Mesendoderm (in vitro differentiated cells): ENCODE measurements at regions not wholly inside any gene's neighbourhood (a gene's known extent, or its start where the extent isn't known, plus 50 kb on each side); places are given as distances from the start of the nearest gene placed in this dataset.

Source experiments
- DNase-seq: peaks from one replicate; pipeline ENCODE4 v3.0.0; 2013
- H2AK5ac ChIP-seq: 2 replicates; pipeline ENCODE4 v1.6.1; 2013; ENCODE audit warnings: low read length, inconsistent platforms
- H2BK120ac ChIP-seq: 2 replicates; pipeline ENCODE4 v1.6.1; 2013; ENCODE audit warnings: low read depth, mild to moderate bottlenecking, low read length, moderate library complexity, mixed read lengths
- H2BK15ac ChIP-seq: replicated peaks from 2 replicates; pipeline ENCODE4 v1.6.1; 2013; ENCODE audit warnings: low read depth, mild to moderate bottlenecking, moderate library complexity
- H2BK5ac ChIP-seq: 2 replicates; pipeline ENCODE4 v1.6.1; 2013; ENCODE audit warnings: low read length, inconsistent platforms
- H3K18ac ChIP-seq: 2 replicates; pipeline ENCODE4 v1.6.1; 2013; ENCODE audit warnings: mild to moderate bottlenecking, low read length, mixed read lengths
- H3K23ac ChIP-seq: one replicate; pipeline ENCODE4 v1.6.1; 2013; ENCODE audit warnings: low read length
- H3K27ac ChIP-seq: 2 replicates; pipeline ENCODE4 v1.5.1; 2013; ENCODE audit warnings: low read depth, mild to moderate bottlenecking, inconsistent platforms, low read length, moderate library complexity
- H3K27me3 ChIP-seq: 2 replicates; pipeline ENCODE4 v1.6.1; 2013; ENCODE audit warnings: low read length, control low read depth, mild to moderate bottlenecking, inconsistent platforms; ENCODE audit not compliant: insufficient read depth, poor library complexity
- H3K36me3 ChIP-seq: 2 replicates; pipeline ENCODE4 v1.6.1; 2013; ENCODE audit warnings: low read length, inconsistent platforms; ENCODE audit not compliant: control insufficient read depth, insufficient read depth
- H3K4ac ChIP-seq: one replicate; pipeline ENCODE4 v1.6.1; 2013; ENCODE audit warnings: low read depth, mild to moderate bottlenecking, low read length, moderate library complexity
- H3K4me1 ChIP-seq: 2 replicates; pipeline ENCODE4 v1.6.1; 2013; ENCODE audit warnings: low read depth, low read length, inconsistent platforms; ENCODE audit not compliant: control insufficient read depth
- H3K4me2 ChIP-seq: 2 replicates; pipeline ENCODE4 v1.6.1; 2013; ENCODE audit warnings: low read length
- H3K4me3 ChIP-seq: 2 replicates; pipeline ENCODE4 v1.5.1; 2013; ENCODE audit warnings: mild to moderate bottlenecking, low read length
- H3K56ac ChIP-seq: one replicate; pipeline ENCODE4 v1.6.1; 2013; ENCODE audit warnings: low read length
- H3K79me1 ChIP-seq: 2 replicates; pipeline ENCODE4 v1.6.1; 2013; ENCODE audit warnings: low read length, inconsistent platforms
- H3K79me2 ChIP-seq: 2 replicates; pipeline ENCODE4 v1.6.1; 2013; ENCODE audit warnings: mild to moderate bottlenecking, low read length; ENCODE audit not compliant: control insufficient read depth, insufficient read depth
- H3K9ac ChIP-seq: 2 replicates; pipeline ENCODE4 v1.6.1; 2013; ENCODE audit warnings: low read length, inconsistent platforms
- H4K5ac ChIP-seq: one replicate; pipeline ENCODE4 v1.6.1; 2013; ENCODE audit warnings: low read length
- H4K8ac ChIP-seq: one replicate; pipeline ENCODE4 v1.6.1; 2013; ENCODE audit warnings: low read depth, mild to moderate bottlenecking, control low read depth, low read length, moderate library complexity
- WGBS: extraction: QIAGEN DNeasy Blood & Tissue Kit; methylation state at CpG from one replicate; pipeline ENCODE4 v1.1.7; 2013; ENCODE audit warnings: low lambda C conversion rate, missing lambda C conversion rate; ENCODE audit not compliant: insufficient coverage; ENCODE audit errors: extremely low coverage; 5-methylcytosine and 5-hydroxymethylcytosine counted together

DNA sequence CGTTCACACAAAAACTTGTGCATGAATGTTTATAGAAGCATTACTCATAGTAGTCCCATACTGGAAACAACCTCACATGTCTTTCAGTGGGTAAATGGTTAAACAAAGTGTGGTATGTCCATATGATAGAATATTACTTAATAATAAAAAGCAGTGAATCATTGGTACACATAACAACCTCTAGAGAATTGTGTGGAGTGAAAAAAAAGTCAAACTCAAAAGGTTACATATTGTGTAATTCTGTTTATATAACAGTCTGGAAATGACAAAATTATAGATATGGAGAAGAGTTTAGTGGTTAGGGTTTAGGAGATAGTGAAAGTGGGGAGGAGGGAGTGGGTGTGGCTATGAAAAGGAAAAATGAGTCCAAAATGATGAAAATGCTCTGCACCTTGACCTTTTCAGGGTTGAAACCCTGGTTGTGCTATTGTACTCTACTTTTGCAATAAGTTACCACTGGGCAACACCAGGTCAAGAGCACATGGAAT lies 243.4 kb upstream of the DDI1 start:
- no CpG with 5 or more reads among the region's 1 CpG for WGBS
- H3K9ac ChIP-seq: no peak overlapping the region
- no peak overlapping the region for H3K23ac ChIP-seq
- no peak overlapping the region for H2BK5ac ChIP-seq
- no peak for DNase-seq
- H3K36me3 ChIP-seq: no peaks in the 10 kb centered on the region
- H3K4me1 ChIP-seq: no peaks in the 10 kb centered on the region
- no peak overlapping the region for H3K18ac ChIP-seq
- no peak overlapping the region for H3K4me2 ChIP-seq
- no peak overlapping the region for H2AK5ac ChIP-seq
- H4K5ac ChIP-seq: no peak overlapping the region
- H3K56ac ChIP-seq: no peak overlapping the region
- H3K4me3 ChIP-seq: no peak overlapping the region
- H3K27ac ChIP-seq: no peak overlapping the region
- no peak overlapping the region for H4K8ac ChIP-seq
- no peaks in the 10 kb centered on the region for H3K27me3 ChIP-seq
- no peak overlapping the region for H3K4ac ChIP-seq
- no peak overlapping the region for H2BK15ac ChIP-seq
- H3K79me1 ChIP-seq: no peaks in the 10 kb centered on the region
- no peak overlapping the region for H2BK120ac ChIP-seq
- no peaks in the 10 kb centered on the region for H3K79me2 ChIP-seq

DNA sequence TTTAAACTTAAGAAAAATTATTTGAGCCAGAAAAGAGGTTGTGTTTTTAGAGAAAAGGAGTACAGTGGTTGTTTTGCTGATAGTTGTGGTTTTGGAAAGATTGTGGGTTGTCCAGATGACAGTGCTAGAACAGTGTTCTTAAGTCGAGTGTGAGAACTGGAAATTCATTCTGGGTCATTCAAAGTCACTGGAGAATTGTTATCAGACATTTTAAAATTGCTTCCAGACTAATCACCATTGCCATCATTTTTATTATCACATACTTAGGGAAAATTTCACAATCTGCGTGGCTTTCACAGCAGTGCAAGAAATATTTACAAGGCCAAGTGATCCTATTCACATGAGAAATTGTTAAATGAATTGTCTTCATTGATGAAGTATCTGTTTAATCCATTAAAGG lies 242.2 kb upstream of the DDI1 start:
- DNase-seq: no peak
- H2BK120ac ChIP-seq: no peak overlapping the region
- H3K27ac ChIP-seq: no peak overlapping the region
- H2BK5ac ChIP-seq: no peak overlapping the region
- no peaks in the 10 kb centered on the region for H3K79me1 ChIP-seq
- WGBS: no CpG with 5 or more reads among the region's 2 CpGs
- no peaks in the 10 kb centered on the region for H3K27me3 ChIP-seq
- H3K56ac ChIP-seq: no peak overlapping the region
- H3K4me3 ChIP-seq: no peak overlapping the region
- no peak overlapping the region for H3K23ac ChIP-seq
- H3K18ac ChIP-seq: no peak overlapping the region
- no peak overlapping the region for H2BK15ac ChIP-seq
- H3K4me2 ChIP-seq: no peak overlapping the region
- no peak overlapping the region for H2AK5ac ChIP-seq
- H3K79me2 ChIP-seq: no peaks in the 10 kb centered on the region
- no peaks in the 10 kb centered on the region for H3K36me3 ChIP-seq
- no peak overlapping the region for H3K9ac ChIP-seq
- no peak overlapping the region for H4K5ac ChIP-seq
- no peaks in the 10 kb centered on the region for H3K4me1 ChIP-seq
- H4K8ac ChIP-seq: no peak overlapping the region
- no peak overlapping the region for H3K4ac ChIP-seq

DNA sequence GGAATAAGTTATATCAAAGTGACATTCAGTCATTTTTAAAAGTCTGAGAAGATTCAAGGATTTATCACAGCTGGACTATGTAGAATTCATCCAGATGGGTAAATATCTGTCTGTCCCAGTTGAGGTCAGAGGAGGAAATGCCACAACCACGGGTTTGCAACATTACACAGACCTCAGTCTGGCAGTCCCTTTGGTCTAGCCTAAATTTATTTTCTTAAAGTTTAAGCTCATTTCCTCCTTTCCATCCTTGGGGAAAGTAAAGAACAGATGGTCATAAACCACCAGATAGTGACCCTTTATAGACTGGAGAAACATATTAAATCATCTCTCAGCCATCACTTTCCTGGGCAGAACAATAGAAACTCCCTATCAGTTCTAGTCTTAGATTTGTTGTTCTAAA lies 238.4 kb upstream of the DDI1 start:
- no peak overlapping the region for H3K23ac ChIP-seq
- no peaks in the 10 kb centered on the region for H3K79me2 ChIP-seq
- no peak overlapping the region for H3K4me3 ChIP-seq
- H3K18ac ChIP-seq: no peak overlapping the region
- no peak overlapping the region for H4K5ac ChIP-seq
- H3K4me1 ChIP-seq: peaks cover 3% of the 10 kb centered on the region
- no peak overlapping the region for H2AK5ac ChIP-seq
- H3K56ac ChIP-seq: no peak overlapping the region
- H3K36me3 ChIP-seq: no peaks in the 10 kb centered on the region
- no peak overlapping the region for H3K4me2 ChIP-seq
- H3K27me3 ChIP-seq: no peaks in the 10 kb centered on the region
- DNase-seq: no peak
- H3K4ac ChIP-seq: no peak overlapping the region
- H3K27ac ChIP-seq: no peak overlapping the region
- no peak overlapping the region for H2BK5ac ChIP-seq
- no peak overlapping the region for H3K9ac ChIP-seq
- H4K8ac ChIP-seq: no peak overlapping the region
- H2BK120ac ChIP-seq: no peak overlapping the region
- no CpG with 5 or more reads among the region's 1 CpG for WGBS
- no peak overlapping the region for H2BK15ac ChIP-seq
- H3K79me1 ChIP-seq: no peaks in the 10 kb centered on the region

DNA sequence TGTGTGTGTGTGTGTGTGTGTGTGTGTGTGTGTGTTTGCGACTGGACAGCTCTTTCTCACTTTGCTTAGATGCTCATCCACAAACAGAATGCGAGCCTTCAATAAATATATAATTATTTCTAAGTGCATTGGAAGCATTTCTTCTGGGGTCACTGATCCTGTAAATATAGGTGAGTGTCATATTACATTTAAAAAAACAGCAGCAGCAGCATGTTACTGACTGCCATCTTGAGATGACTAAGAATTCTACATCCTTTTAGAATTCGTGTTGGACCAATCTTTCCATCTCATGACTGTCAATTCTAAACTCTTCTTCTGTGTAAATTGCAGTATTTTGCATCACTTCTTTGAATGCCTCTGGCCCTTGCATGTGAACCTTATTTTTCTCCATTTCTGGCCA lies 238.0 kb upstream of the DDI1 start:
- no peak overlapping the region for H2BK120ac ChIP-seq
- no peak overlapping the region for H3K4me3 ChIP-seq
- H4K8ac ChIP-seq: no peak overlapping the region
- no peak for DNase-seq
- no peaks in the 10 kb centered on the region for H3K79me2 ChIP-seq
- H2BK5ac ChIP-seq: no peak overlapping the region
- H3K56ac ChIP-seq: no peak overlapping the region
- no peaks in the 10 kb centered on the region for H3K36me3 ChIP-seq
- no peak overlapping the region for H3K27ac ChIP-seq
- no CpG with 5 or more reads among the region's 3 CpGs for WGBS
- no peak overlapping the region for H2BK15ac ChIP-seq
- no peak overlapping the region for H3K4ac ChIP-seq
- H3K27me3 ChIP-seq: no peaks in the 10 kb centered on the region
- H3K4me1 ChIP-seq: peaks cover 3% of the 10 kb centered on the region
- no peak overlapping the region for H3K23ac ChIP-seq
- H3K4me2 ChIP-seq: no peak overlapping the region
- H3K79me1 ChIP-seq: no peaks in the 10 kb centered on the region
- H3K9ac ChIP-seq: no peak overlapping the region
- H4K5ac ChIP-seq: no peak overlapping the region
- no peak overlapping the region for H2AK5ac ChIP-seq
- no peak overlapping the region for H3K18ac ChIP-seq

DNA sequence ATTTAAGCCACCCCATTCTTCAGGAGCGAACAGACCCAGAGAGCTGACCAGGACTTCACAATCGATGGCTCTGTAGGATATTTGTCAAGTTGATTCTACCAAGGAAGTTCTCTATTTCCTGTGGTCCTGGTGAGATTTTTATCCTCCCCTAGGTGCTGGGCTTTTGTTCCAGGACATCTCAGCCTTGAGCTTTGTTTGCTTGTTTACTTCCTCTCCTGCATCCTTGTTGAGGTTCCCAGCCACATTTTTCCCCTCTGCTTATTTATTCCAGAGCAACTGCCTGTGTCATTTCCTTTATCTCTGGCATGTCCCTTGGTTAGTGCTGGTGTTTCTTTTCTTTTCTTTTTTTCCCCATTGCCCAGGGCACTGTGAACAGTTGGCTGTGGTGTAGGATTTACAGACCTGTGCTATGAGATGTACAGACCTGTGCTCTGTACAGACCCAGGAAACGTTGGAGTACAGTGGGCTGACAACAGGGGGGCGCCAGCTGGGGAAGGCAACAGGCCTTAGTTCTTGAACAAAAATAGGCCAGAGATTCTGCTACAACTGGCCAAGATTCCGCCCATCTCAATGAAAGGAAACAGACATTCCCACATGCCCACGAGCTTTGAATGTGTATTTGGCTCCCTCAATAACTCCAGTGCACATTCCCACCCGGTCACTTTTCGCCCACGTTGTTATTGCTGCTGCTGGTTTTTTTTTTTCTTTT lies 235.9 kb upstream of the DDI1 start:
- peaks cover 3% of the 10 kb centered on the region for H3K4me1 ChIP-seq
- WGBS: no CpG with 5 or more reads among the region's 9 CpGs
- H3K27ac ChIP-seq: peak overlapping the region; percentile 86
- H4K5ac ChIP-seq: no peak overlapping the region
- no peaks in the 10 kb centered on the region for H3K79me1 ChIP-seq
- H2AK5ac ChIP-seq: no peak overlapping the region
- H4K8ac ChIP-seq: no peak overlapping the region
- H3K9ac ChIP-seq: no peak overlapping the region
- H3K4ac ChIP-seq: no peak overlapping the region
- H3K4me3 ChIP-seq: no peak overlapping the region
- peak overlapping the region; percentile 32 for H2BK5ac ChIP-seq
- no peak overlapping the region for H3K23ac ChIP-seq
- no peak overlapping the region for H2BK15ac ChIP-seq
- no peak overlapping the region for H3K56ac ChIP-seq
- H3K4me2 ChIP-seq: no peak overlapping the region
- peak overlapping the region; percentile 51 for H2BK120ac ChIP-seq
- no peaks in the 10 kb centered on the region for H3K36me3 ChIP-seq
- peak; percentile 64 for DNase-seq
- H3K18ac ChIP-seq: no peak overlapping the region
- no peaks in the 10 kb centered on the region for H3K79me2 ChIP-seq
- no peaks in the 10 kb centered on the region for H3K27me3 ChIP-seq

DNA sequence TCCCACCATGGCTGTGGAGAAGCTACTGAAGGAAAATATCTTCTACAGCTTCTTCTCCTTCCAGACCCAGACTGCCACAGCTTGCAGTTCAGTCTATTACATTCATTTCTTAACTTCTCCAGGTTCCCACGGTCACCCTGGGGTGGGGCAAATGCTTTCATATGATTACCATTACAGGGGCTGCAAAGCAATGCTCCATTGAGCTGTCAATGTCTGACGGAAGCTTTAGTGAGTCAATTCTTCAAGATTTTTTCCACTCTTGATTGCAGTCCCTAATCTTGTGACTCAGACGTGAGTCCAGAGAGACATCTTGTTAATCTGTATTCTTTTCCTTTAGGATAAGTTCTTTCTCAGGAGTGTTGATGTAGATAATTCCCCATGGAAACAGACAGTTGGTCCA lies 233.4 kb upstream of the DDI1 start:
- Histone ChIP-seq H3K4me3 (no peak overlapping the region), H2BK120ac (no peak overlapping the region)
- DNase-seq: peak; percentile 19

More for the DNA sequence above, 233.4 kb upstream of the DDI1 start:
- no peak overlapping the region for H3K4me2 ChIP-seq
- H3K36me3 ChIP-seq: no peaks in the 10 kb centered on the region
- no peak overlapping the region for H2AK5ac ChIP-seq
- no peak overlapping the region for H3K56ac ChIP-seq
- H3K27ac ChIP-seq: no peak overlapping the region
- H4K5ac ChIP-seq: no peak overlapping the region
- H3K79me1 ChIP-seq: no peaks in the 10 kb centered on the region
- peaks cover 3% of the 10 kb centered on the region for H3K4me1 ChIP-seq
- H3K23ac ChIP-seq: no peak overlapping the region
- WGBS: no CpG with 5 or more reads among the region's 3 CpGs
- no peak overlapping the region for H3K18ac ChIP-seq
- no peak overlapping the region for H2BK5ac ChIP-seq
- no peak overlapping the region for H3K4ac ChIP-seq
- H3K9ac ChIP-seq: no peak overlapping the region
- no peak overlapping the region for H4K8ac ChIP-seq
- H2BK15ac ChIP-seq: no peak overlapping the region
- H3K79me2 ChIP-seq: no peaks in the 10 kb centered on the region
- H3K27me3 ChIP-seq: no peaks in the 10 kb centered on the region
